HG03439 (cell line): ENCODE measurements at regions not wholly inside any gene's neighbourhood (a gene's known extent, or its start where the extent isn't known, plus 50 kb on each side); places are given as distances from the start of the nearest gene placed in this dataset.

ENCODE experiments used
- ATAC-seq: cut with Tn5 transposase; IDR thresholded peaks from one replicate; pipeline ENCODE4 v1.9.1; 2021; ENCODE audit warnings: mild to moderate bottlenecking, moderate library complexity; ENCODE audit not compliant: unreplicated experiment

GRCh38 chr3:70421506-70421905, 109.1 kb upstream of the MDFIC2 start:
- ATAC-seq, result no peak

GRCh38 chr3:70409018-70409417, 96.6 kb upstream of the MDFIC2 start:
- no peak for ATAC-seq

- no peak for ATAC-seq
Measured at GRCh38 chr3:70400194-70400593, 87.8 kb upstream of the MDFIC2 start.

DNA sequence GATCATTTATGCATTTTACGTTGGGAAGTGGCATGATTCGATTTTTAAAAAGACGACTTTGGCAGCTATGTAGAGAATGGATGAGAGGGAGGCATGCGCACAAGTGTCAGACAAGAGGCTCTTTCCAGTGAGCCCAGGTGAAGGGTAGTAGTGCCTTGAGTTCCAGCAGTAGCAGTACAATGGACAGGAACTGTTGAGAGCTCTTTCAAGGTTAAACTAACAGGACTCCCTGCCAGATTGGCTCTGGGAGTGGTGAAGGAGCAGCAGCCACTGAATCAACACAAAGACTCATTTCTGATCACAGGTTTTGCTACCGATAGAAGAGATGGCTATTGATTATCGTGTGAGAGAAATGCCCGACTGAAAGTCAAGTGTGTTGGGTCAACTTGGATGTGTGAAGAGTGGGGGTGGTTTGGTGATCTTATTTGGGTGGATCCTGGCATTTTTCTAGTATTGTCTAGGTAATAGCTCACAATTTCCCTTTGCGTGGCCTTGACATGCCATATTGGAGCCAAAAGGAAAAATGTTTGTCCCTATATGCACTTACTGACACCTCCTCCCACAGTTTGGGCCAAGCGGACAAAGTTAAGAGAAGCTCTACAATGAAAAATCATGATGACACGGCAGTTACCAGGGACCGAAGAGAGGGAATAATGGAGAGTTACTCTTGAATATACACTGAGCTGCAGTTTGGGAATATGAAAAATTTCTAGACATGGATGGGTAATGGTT, 81.6 kb upstream of the MDFIC2 start:
- no peak for ATAC-seq

GRCh38 chr3:70392227-70392626, 79.8 kb upstream of the MDFIC2 start:
- ATAC-seq, result no peak

GRCh38 chr3:70387889-70388288, 75.5 kb upstream of the MDFIC2 start:
- ATAC-seq, result no peak

DNA sequence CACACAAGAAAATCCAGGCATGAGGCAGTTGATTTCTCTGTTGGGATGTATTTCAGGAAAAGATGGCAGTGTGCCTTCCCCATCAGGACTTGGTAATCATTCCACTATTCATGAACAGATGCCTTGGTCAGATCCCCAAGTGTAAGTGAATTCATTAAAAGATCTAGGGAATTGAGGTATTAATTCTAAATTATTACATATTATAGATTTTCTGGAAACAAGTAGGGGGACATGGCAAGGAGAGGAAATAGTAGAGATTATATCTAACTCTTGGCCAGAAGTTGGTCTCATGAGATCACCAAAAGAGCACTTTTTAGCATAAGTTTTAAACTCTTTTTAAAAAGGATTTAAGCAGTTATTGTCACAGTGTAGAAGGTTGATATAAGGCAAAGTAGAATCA, 74.4 kb upstream of the MDFIC2 start:
- no peak for ATAC-seq

DNA sequence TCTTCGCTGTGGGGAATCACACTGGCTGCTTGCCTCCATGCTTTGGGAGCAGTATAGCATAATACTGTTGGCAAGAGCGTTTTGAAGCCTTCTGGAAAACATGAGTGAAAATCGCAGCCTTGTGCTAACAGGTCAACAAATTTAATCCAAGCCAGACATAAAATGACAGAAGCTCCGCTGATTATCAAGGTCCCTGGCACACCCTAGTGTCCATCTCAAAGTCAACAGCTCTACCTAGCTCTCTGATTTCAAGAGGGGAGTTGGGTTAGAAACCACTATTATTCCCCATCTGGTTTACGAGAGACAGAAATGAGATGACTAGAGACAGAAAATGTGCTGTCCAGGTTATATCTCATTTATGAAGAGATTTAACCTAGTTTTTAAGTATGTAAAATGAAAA, 73.6 kb upstream of the MDFIC2 start:
- no peak for ATAC-seq

DNA sequence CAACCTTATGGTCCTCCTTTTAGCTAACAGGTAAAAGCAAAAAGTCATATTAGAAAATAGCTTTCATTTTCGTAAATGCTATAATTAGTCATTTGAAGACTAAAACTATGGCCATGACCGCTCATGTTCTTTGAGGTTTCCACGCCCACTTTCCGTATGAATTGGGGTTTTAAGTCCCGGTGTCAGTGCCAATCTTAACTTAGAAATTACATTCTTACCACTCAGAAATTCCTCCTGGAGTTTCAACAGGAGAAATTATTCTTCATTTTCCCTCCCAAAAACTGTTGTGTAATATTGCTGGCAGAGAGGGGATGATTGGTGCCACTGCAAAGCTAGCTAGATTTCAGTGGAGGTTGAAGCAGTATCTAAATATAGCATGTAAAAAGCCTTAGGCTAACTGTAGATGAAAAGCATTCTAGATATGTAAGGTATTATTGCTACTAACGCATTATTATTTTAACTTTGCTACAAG, 71.0 kb upstream of the MDFIC2 start:
- peak; percentile 98 for ATAC-seq

DNA sequence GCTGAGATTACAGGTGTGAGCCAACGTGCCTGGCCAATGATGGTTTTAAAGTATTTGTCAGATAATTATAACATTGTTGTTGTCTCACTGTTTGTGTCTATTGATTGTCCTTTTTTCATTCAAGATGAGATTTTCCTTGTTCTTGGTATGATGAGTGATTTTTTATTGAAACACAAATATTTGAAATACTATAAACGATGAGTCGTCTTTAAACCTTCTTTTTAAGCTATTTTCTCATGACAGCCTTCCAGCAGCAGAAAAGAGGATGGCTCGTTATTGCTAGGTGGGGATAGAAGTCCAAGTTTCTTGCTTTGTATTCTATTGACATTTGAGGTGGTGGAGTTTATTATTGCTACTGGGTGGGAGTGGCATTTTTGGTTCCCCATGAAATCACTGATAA, 61.7 kb upstream of the MDFIC2 start:
- ATAC-seq, result no peak
